GM18858 (cell line): ENCODE measurements at regions not wholly inside any gene's neighbourhood (a gene's known extent, or its start where the extent isn't known, plus 50 kb on each side); places are given as distances from the start of the nearest gene placed in this dataset.

ENCODE experiments used
- ATAC-seq: cut with Tn5 transposase; IDR thresholded peaks from one replicate; pipeline ENCODE4 v1.9.1; 2021; ENCODE audit not compliant: unreplicated experiment

GRCh38 chr14:62244221-62244620 is 482.0 kb downstream of the SNAPC1 start:
- no peak for ATAC-seq

- no peak for ATAC-seq
These were observed 485.0 kb downstream of the SNAPC1 start for GRCh38 chr14:62247266-62247665.

- no peak for ATAC-seq
These were observed 489.0 kb downstream of the SNAPC1 start for GRCh38 chr14:62251237-62251636.

GRCh38 chr14:62253171-62253570 is 491.0 kb downstream of the SNAPC1 start:
- no peak for ATAC-seq

DNA sequence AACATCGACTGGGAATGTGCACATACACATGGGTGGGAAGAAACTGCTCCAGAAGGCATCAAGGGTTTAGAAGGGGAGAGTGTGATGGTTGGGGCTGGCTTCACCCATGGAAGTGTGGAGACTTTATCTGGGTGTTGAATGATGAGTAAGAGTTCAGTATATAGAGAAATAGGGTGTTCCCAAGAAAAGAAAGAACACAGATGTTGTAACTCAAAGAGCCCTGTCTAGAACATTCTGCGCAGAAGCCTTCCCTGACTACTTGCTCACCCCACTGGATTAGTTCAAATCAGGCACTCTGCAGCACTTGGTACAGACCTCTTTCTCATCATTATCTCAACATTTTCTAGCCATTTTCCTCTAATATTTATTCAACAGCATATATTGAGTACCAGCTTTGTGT is 491.7 kb downstream of the SNAPC1 start:
- ATAC-seq: no peak

DNA sequence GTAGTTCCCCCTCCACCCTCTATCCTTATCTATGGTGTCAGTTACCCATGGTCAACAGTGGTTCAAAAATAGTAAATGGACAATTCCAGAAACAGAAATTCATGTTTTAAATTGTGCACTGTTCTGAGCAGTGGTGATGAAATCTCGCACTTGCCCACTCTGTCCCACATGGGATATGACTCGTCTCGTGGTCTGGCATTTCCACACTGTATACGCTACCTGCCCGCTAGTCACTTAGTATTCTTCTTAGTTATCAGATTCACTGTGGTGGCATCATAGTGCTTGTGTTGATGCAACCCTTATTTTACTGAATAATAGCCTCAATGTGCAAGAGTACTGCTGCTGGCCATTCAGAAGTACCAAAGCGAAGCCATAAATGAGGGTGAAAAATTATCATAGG is 507.0 kb downstream of the SNAPC1 start:
- ATAC-seq: no peak

GRCh38 chr14:62270236-62270635 is 508.0 kb downstream of the SNAPC1 start:
- ATAC-seq: no peak

DNA sequence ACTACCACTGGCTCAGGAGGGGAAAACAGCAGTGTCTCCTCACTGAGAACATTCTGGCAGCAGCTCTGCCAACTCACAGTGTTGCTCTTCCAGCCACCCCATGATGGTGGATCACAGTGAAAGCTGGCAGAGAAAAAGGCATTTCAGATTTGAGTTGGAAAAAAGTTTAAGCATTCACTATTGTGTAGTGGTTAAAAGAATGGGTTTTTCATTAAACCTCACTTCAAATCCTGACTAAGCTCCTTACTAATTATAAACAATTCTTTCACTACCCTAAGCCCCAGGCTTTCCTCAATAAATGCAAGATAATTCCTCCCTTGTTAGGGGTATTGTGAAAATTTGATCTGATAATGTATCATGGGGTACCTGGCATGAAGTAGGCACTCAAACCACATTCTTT is 518.1 kb downstream of the SNAPC1 start:
- ATAC-seq: no peak

DNA sequence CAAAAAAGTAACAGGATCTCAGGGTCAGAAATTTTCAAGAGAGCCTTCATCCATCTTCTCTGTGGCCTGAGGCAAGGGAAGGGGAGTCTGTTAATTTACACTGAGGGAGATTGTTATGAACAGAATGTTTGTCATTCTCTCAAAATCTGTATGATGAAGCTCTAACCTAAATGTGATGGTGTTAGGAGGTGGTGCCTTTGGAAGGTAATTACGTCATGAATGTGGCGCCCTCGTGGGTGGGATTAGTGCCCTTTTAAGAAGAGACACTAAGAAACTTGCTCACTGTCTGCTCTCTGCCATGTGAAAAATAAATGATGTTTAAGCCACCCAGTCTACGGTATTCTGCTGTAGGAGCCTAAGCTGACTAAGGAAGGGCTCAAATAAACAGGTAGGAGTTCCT is 521.6 kb downstream of the SNAPC1 start:
- ATAC-seq: no peak

DNA sequence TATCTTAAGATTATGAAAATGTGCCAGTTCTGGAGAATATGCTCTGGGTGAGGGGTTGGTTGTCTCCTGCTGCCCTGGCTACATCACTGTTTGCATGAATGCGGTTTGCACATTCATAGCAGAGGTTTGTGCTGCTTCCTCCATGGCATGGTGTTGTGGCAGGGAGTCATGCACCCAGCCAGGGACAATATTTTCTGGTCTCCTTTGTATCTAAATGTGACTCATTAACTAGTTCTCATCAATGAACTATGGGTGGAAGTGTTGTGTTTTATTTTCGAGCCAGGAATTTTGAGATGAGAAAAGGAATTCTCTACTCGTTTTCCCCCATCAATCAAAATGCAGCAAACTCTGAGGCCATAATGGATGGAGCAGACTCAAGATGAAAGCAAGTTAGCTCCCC is 527.3 kb downstream of the SNAPC1 start:
- ATAC-seq: no peak

DNA sequence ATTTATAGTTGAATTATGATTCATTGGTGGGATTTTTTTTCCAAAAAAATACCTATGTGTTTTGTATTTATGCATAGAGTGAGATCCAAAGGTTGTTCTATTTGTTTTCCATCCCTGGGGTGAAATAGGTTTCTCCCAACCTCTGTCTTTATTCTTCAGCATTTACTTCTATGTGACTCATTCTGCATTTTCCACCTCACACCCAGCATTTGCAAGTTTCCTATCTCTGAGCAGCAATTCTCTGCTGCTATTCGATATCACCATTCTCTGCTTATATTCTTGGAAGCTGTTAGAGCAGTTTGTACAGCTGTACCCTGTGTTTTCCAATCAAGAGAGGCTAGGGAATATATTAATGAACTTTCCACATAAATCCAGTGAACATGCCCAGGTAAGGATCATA is 538.9 kb downstream of the SNAPC1 start:
- ATAC-seq: no peak

- no peak for ATAC-seq
These were observed 539.7 kb downstream of the SNAPC1 start for GRCh38 chr14:62301911-62302310.

DNA sequence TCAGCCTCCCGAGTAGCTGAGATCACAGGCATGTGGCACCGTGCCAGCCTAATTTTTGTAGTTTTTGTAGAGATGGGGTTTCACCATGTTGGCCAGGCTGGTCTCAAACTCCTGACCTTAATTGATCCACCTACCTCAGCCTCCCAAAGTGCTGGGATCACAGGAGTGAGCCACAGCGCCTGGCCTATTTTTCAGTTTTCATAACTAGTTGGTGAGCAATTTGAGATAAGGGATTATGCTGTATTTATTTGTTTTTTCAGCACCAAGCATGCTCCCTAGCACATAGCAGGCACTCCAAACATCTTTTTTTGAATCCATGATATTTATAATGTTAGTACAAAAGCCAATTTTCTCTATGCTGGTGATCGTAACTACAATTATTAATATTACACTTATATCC is 541.2 kb downstream of the SNAPC1 start:
- no peak for ATAC-seq

GRCh38 chr14:62304257-62304656 is 542.0 kb downstream of the SNAPC1 start:
- no peak for ATAC-seq

GRCh38 chr14:62307844-62308243 is 545.6 kb downstream of the SNAPC1 start:
- ATAC-seq: no peak

GRCh38 chr14:62308316-62308715 is 546.1 kb downstream of the SNAPC1 start:
- no peak for ATAC-seq

DNA sequence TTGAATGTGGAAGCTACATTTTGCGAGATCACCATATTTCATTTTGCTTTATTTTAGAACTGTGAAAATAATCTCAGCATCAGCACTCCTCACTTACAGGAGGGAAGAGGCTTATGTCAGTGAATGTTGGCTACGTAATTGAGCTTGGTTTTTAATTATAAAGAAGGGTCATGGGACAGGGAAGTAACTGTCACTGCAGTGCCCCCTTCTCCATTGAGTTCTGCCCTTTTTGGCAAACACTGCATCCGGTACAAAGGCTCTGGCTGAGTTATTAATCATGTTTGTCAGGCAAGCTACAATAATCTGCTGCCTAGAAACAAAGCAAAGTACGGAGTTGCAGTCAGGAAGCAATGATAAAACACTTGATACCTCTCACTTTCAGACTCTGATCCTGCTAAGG is 546.7 kb downstream of the SNAPC1 start:
- no peak for ATAC-seq

- no peak for ATAC-seq
These were observed 551.0 kb downstream of the SNAPC1 start for GRCh38 chr14:62313212-62313611.

- ATAC-seq: no peak
These were observed 552.0 kb downstream of the SNAPC1 start for GRCh38 chr14:62314221-62314620.

DNA sequence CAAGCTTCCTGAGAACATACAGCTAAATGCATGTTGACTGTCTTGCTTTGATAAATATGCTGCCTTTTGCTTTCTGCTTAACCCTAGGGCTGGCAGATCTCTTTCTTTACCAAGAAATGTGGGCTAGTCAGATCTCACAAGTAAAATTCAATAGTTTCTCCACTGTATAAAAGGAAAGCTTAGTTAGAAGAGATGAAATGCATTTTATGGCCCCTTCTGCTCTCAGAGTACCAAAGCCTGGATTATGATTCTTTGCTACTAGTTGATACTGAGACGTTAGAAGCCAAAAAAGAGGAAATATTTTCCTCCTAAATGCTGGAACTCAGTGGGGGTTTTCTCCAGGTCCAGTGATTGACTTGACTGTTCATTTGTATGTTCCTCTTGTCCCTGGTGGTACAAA is 552.7 kb downstream of the SNAPC1 start:
- no peak for ATAC-seq

GRCh38 chr14:62315631-62316030 is 553.4 kb downstream of the SNAPC1 start:
- no peak for ATAC-seq

- ATAC-seq: no peak
These were observed 560.0 kb downstream of the SNAPC1 start for GRCh38 chr14:62322216-62322615.

GRCh38 chr14:62329427-62329826 is 567.2 kb downstream of the SNAPC1 start:
- ATAC-seq: no peak

- no peak for ATAC-seq
These were observed 585.4 kb downstream of the SNAPC1 start for GRCh38 chr14:62347562-62348011.
